ENCODE measurements at regions not wholly inside any gene's neighbourhood (a gene's known extent, or its start where the extent isn't known, plus 50 kb on each side); places are given as distances from the start of the nearest gene placed in this dataset.
A peak's percentile ranks its signal among the peaks of the same experiment; 100 is the strongest.
"Not testable (repeated sequence)": the region's sequence is repeated elsewhere in the genome, so short reads cannot be mapped to it uniquely, and the experiment has no call there.

DNA sequence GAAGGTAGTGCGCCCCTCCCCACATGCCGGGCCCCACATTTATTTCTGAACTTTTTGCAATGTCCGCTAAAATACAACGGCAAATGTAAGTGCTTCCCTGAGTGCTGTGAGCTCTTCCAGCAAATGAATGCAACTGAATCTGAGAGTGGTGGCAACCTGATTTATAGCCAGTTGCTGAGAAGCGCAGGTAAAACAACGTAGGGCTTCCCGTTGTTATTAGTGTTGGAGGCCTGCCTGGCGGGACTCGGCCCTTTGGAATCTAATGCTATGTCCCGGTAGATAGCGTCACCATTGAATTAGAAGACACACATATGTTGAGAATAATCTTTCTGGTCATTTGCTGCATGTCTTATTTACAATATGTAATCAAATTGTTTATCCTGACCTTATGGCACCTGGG, 302.7 kb downstream of the CWH43 start:
- ATAC-seq; H3K4me3 ChIP-seq; FAIRE-seq; H3K4me1 ChIP-seq; CTCF ChIA-PET; H3K9me3 ChIP-seq; H3K4me2 ChIP-seq; H3K27ac ChIP-seq; DNase-seq (ENCODE audit: low read depth in 1 of 2, low spot score in 1 of 2); POLR2A ChIA-PET: not testable (repeated sequence)
- WGBS (ENCODE audit: missing lambda C conversion rate), result 46% methylated on average over 8 of the region's 11 CpGs

DNA sequence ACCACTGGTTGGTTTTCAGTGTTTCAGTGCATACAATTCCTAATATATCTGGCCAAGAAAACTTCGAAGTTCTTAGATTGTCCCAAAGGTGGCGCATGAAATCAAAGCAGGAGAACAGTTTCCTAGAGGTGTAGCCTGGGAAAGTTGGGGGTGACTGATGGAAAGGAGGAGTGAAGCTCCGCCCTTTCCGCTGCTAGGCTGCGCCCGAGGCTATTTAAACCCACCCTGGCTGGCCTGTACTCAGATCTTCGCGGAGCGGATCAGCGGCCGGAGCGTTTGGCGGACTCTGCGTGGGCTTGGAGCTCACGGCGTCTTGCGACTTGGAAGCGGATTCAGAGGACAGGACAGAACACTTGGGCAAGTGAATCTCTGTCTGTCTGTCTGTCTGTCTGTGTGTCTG, 328.7 kb downstream of the CWH43 start:
- POLR2A ChIA-PET; H3K4me2 ChIP-seq; H3K27ac ChIP-seq; H3K9me3 ChIP-seq; H3K4me3 ChIP-seq; ATAC-seq; FAIRE-seq; DNase-seq (ENCODE audit: low read depth in 1 of 2, low spot score in 1 of 2); H3K4me1 ChIP-seq; CTCF ChIA-PET: not testable (repeated sequence)
- 53% methylated on average over 12 of the region's 18 CpGs for WGBS (ENCODE audit: missing lambda C conversion rate)

DNA sequence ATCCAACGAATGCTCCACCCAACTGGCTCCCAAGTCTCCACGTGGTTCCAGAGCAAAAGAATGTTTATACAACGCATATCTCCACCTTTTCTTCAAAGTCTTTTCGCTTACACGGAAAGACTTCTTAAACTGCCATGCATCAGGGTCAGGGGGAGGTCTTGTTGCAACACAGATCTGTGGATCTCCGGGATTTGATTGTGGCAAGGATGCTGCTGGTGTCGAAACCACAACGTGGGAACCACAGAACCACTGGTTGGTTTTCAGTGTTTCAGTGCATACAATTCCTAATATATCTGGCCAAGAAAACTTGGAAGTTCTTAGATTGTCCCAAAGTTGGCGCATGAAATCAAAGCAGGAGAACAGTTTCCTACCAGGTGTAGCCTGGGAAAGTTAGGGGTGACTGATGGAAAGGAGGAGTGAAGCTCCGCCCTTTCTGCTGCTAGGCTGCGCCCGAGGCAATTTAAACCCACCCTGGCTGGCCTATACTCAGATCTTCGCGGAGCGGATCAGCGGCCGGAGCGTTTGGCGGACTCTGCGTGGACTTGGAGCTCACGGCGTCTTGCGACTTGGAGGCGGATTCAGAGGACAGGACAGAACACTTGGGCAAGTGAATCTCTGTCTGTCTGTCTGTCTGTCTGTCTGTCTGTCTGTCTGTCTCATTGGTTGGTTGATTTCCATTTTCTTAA, 334.8 kb downstream of the CWH43 start:
- 52% methylated on average over 24 of the region's 24 CpGs for WGBS (ENCODE audit: missing lambda C conversion rate)
- H3K27ac ChIP-seq; ATAC-seq; POLR2A ChIA-PET; DNase-seq (ENCODE audit: low read depth in 1 of 2, low spot score in 1 of 2); CTCF ChIA-PET; FAIRE-seq; H3K9me3 ChIP-seq; H3K4me1 ChIP-seq; H3K4me3 ChIP-seq; H3K4me2 ChIP-seq: not testable (repeated sequence)

DNA sequence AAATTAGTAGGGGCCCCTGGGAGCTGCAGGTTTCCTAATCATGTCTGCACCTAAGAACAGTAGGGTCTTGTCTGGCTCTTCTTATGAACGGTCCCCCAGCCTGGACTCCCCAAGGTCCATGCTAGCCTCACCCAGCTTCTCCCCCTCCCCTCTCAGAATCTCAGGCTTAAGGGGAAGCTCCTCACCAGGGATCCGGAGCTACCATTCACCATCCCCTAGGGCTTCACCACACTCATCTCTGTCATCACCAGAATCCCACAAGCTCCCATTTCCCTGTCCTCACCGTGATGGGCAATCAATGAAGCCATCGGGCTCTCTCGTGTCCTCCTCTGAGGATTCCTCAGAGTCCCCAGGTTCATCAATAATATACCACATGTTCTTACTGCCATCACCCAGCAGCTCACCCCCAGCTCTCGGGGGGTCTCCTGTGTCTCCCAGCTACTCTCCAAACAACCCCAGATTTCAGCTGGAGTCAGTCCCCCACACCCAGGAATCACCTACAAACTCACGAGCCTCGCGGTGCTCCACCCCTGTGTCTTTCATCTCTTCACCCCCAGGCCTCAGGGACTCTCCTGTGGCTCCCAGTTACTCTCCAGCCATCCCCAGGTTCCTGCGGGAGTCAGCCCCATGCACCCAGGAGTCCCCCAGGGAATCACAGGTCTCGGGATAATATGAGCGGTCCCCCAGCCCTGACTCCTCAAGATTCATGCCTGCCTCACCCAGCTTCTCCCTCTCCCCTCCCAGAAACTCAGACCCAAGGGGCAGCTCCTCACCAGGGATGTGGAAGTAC, 335.6 kb downstream of the CWH43 start:
- POLR2A ChIA-PET; H3K27ac ChIP-seq; CTCF ChIA-PET; H3K4me1 ChIP-seq; H3K4me2 ChIP-seq; H3K4me3 ChIP-seq; ATAC-seq; DNase-seq (ENCODE audit: low read depth in 1 of 2, low spot score in 1 of 2); H3K9me3 ChIP-seq; FAIRE-seq: not testable (repeated sequence)
- 30% methylated on average over 9 of the region's 12 CpGs for WGBS (ENCODE audit: missing lambda C conversion rate)

DNA sequence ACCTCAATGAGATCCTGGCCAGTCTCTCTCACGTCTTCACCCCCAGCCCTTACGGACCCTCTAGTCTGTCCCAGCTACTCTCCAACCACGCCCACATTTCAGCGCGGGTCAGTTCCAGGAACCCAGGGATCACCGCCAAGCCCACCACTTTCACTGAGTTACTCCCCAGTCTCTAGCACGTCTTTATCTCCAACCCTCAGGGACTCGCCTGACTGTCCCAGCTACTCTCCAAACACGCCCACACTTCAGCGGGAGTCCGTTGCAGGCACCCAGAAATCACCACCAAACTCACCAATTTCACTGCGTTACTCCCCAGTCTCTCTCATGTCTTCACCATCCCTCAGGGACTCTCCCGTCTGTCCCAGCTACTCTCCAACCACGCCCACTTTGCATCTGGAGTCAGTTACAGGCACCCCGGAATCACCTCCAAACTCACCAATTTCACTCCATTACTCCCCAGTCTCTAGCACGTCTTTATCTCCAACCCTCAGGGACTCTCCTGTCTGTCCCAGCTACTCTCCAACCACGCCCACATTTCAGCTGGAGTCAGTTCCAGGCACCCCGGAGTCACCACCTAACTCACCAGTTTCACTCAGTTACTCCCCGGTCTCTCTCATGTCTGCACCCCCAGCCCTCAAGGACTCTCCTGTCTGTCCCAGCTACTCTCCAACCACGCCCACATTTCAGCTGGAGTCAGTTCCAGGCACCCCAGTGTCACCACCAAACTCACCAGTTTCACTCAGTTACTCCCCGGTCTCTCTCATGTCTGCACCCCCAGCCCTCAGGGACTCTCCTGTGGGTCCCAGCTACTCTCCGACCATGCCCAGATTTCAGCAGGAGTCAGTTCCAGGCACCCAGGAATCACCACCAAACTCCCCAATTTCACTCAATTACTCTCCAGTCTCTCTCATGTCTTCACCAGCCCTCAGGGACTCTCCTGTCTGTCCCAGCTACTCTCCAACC, 336.8 kb downstream of the CWH43 start:
- POLR2A ChIA-PET, H3K9me3 ChIP-seq, FAIRE-seq, H3K4me2 ChIP-seq, CTCF ChIA-PET, H3K4me1 ChIP-seq, ATAC-seq, H3K27ac ChIP-seq, H3K4me3 ChIP-seq: not testable (repeated sequence)
- 32% methylated on average over 22 of the region's 22 CpGs for WGBS (ENCODE audit: missing lambda C conversion rate)
- DNase-seq (ENCODE audit: low read depth in 1 of 2, low spot score in 1 of 2), result peak in 1 of 2 experiments; percentile 13

DNA sequence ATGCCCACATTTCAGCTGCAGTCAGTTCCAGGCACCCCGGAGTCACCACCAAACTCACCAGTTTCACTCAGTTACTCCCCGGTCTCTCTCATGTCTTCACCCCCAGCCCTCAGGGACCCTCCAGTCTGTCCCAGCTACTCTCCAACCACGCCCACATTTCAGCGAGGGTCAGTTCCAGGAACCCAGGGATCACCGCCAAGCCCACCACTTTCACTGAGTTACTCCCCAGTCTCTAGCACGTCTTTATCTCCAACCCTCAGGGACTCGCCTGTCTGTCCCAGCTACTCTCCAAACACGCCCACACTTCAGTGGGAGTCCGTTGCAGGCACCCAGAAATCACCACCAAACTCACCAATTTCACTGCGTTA, 337.5 kb downstream of the CWH43 start:
- H3K4me1 ChIP-seq; H3K27ac ChIP-seq; CTCF ChIA-PET; DNase-seq (ENCODE audit: low read depth in 1 of 2, low spot score in 1 of 2); FAIRE-seq; POLR2A ChIA-PET; H3K4me3 ChIP-seq; ATAC-seq; H3K9me3 ChIP-seq; H3K4me2 ChIP-seq: not testable (repeated sequence)
- 32% methylated on average over 6 of the region's 10 CpGs for WGBS (ENCODE audit: missing lambda C conversion rate)

Measured in A549 (cell line).